Smooth muscle cell (in vitro differentiated cells): ENCODE measurements at regions not wholly inside any gene's neighbourhood (a gene's known extent, or its start where the extent isn't known, plus 50 kb on each side); places are given as distances from the start of the nearest gene placed in this dataset.
A peak's percentile ranks its signal among the peaks of the same experiment; 100 is the strongest.

Source experiments
- DNase-seq: peaks from one replicate; lab custom pipeline; 2025; ENCODE audit not compliant: unreplicated experiment; lab: John Stamatoyannopoulos, UW
- H2AFZ ChIP-seq: fragments of 200-600 bp; sonication (generic); 2 replicates; pipeline ENCODE4 v1.6.0; 2016; ENCODE audit warnings: antibody characterized with exemption, low read depth, mild to moderate bottlenecking
- H3F3A ChIP-seq: fragments of 200-600 bp; sonication (generic); 2 replicates; pipeline ENCODE4 v1.6.0; 2017; ENCODE audit warnings: antibody characterized with exemption, low read depth
- H3K27ac ChIP-seq: fragments of 200-600 bp; sonication (generic); 2 replicates; pipeline ENCODE4 v1.5.1; 2016; ENCODE audit warnings: low read depth, mild to moderate bottlenecking
- H3K27me3 ChIP-seq: fragments of 200-600 bp; sonication (generic); 2 replicates; pipeline ENCODE4 v1.6.1; 2016; ENCODE audit warnings: low read depth, mild to moderate bottlenecking
- H3K36me3 ChIP-seq: fragments of 200-600 bp; sonication (generic); 2 replicates; pipeline ENCODE4 v1.5.1; 2016; ENCODE audit warnings: low read depth
- H3K4me1 ChIP-seq: fragments of 200-600 bp; sonication (generic); 2 replicates; pipeline ENCODE4 v1.5.1; 2016; ENCODE audit warnings: low read depth
- H3K4me2 ChIP-seq: fragments of 200-600 bp; sonication (generic); 2 replicates; pipeline ENCODE4 v1.6.0; 2016; ENCODE audit warnings: mild to moderate bottlenecking
- H3K4me3 ChIP-seq: fragments of 200-600 bp; sonication (generic); 2 replicates; pipeline ENCODE4 v1.5.1; 2016; ENCODE audit warnings: mild to moderate bottlenecking
- H3K79me2 ChIP-seq: fragments of 200-600 bp; sonication (generic); 2 replicates; pipeline ENCODE4 v1.6.0; 2016; ENCODE audit warnings: low read depth, mild to moderate bottlenecking
- H3K9ac ChIP-seq: fragments of 200-600 bp; sonication (generic); 2 replicates; pipeline ENCODE4 v1.6.0; 2016; ENCODE audit warnings: low read depth
- H3K9me3 ChIP-seq: fragments of 200-600 bp; sonication (generic); replicated peaks from 2 replicates; pipeline ENCODE4 v1.5.1; 2016; ENCODE audit warnings: low read depth
- H4K20me1 ChIP-seq: fragments of 200-600 bp; sonication (generic); 2 replicates; pipeline ENCODE4 v1.6.0; 2016; ENCODE audit warnings: low read depth
- CTCF ChIP-seq: fragments of 200-600 bp; sonication (generic); IDR thresholded peaks from 2 replicates; pipeline ENCODE4 v1.5.1; 2017; ENCODE audit warnings: borderline replicate concordance, mild to moderate bottlenecking, antibody characterized with exemption; ENCODE audit not compliant: insufficient read depth, poor library complexity, severe bottlenecking
- WGBS: methylation state at CpG from one replicate; pipeline ENCODE4 v1.1.7; 2016; ENCODE audit warnings: low lambda C conversion rate; 5-methylcytosine and 5-hydroxymethylcytosine counted together

GRCh38 chr11:27931770-27932169 is 176.2 kb downstream of the KIF18A start:
- WGBS = 95% methylated on average over 1 of the region's 1 CpG

GRCh38 chr11:27930946-27931345 is 177.0 kb downstream of the KIF18A start:
- DNase-seq = no peak
- Histone ChIP-seq H3K27me3 (no peaks in the 10 kb centered on the region), H3K4me3 (no peak overlapping the region), H3K79me2 (no peaks in the 10 kb centered on the region), H3K4me1 (peaks cover 7% of the 10 kb centered on the region), H3K27ac (no peak overlapping the region), H3K9ac (no peak overlapping the region), H4K20me1 (no peaks in the 10 kb centered on the region), H3K4me2 (no peak overlapping the region), H2AFZ (no peak overlapping the region), H3K9me3 (no peaks in the 10 kb centered on the region), H3K36me3 (no peaks in the 10 kb centered on the region), H3F3A (peaks cover 14% of the 10 kb centered on the region)
- no peak for TF ChIP-seq CTCF
- 87% methylated on average over 1 of the region's 1 CpG for WGBS

More at GRCh38 chr11:27931770-27932169, 176.2 kb downstream of the KIF18A start:
- Histone ChIP-seq H2AFZ (no peak overlapping the region), H4K20me1 (no peaks in the 10 kb centered on the region), H3K9me3 (no peaks in the 10 kb centered on the region), H3F3A (peaks cover 14% of the 10 kb centered on the region), H3K27ac (no peak overlapping the region), H3K27me3 (no peaks in the 10 kb centered on the region), H3K4me3 (no peak overlapping the region), H3K9ac (no peak overlapping the region), H3K79me2 (no peaks in the 10 kb centered on the region), H3K4me1 (peaks cover 7% of the 10 kb centered on the region), H3K4me2 (no peak overlapping the region), H3K36me3 (no peaks in the 10 kb centered on the region)
- no peak for TF ChIP-seq CTCF
- no peak for DNase-seq

GRCh38 chr11:27928809-27929208 is 179.1 kb downstream of the KIF18A start:
- no peak for TF ChIP-seq CTCF
- H3K9me3 ChIP-seq = no peaks in the 10 kb centered on the region
- WGBS = 96% methylated on average over 1 of the region's 1 CpG
- no peak for DNase-seq
- no peaks in the 10 kb centered on the region for H4K20me1 ChIP-seq
- peaks cover 9% of the 10 kb centered on the region for H3F3A ChIP-seq
- H3K9ac ChIP-seq = no peak overlapping the region
- no peaks in the 10 kb centered on the region for H3K27me3 ChIP-seq
- peaks cover 5% of the 10 kb centered on the region for H3K4me1 ChIP-seq
- no peak overlapping the region for H3K4me3 ChIP-seq
- H3K36me3 ChIP-seq = no peaks in the 10 kb centered on the region
- H3K4me2 ChIP-seq = no peak overlapping the region
- H3K27ac ChIP-seq = no peak overlapping the region
- no peaks in the 10 kb centered on the region for H3K79me2 ChIP-seq
- H2AFZ ChIP-seq = no peak overlapping the region

GRCh38 chr11:27926981-27927481 is 180.9 kb downstream of the KIF18A start:
- TF ChIP-seq CTCF = no peak
- H3K27me3 ChIP-seq = no peaks in the 10 kb centered on the region
- no peak overlapping the region for H3K4me3 ChIP-seq
- H3K9ac ChIP-seq = no peak overlapping the region
- no peaks in the 10 kb centered on the region for H3K79me2 ChIP-seq
- peak overlapping the region; percentile 75 for H3K27ac ChIP-seq
- peaks cover 2% of the 10 kb centered on the region for H3K4me1 ChIP-seq
- no peaks in the 10 kb centered on the region for H3K36me3 ChIP-seq
- peak overlapping the region; percentile 38 for H3K4me2 ChIP-seq
- DNase-seq = no peak
- H4K20me1 ChIP-seq = no peaks in the 10 kb centered on the region
- H3F3A ChIP-seq = peaks cover 4% of the 10 kb centered on the region
- no peak overlapping the region for H2AFZ ChIP-seq
- no peaks in the 10 kb centered on the region for H3K9me3 ChIP-seq
- whole genome bisulfite sequencing = 8% methylated on average over 4 of the region's 4 CpGs
